GM23248 (cell line): ENCODE measurements at regions not wholly inside any gene's neighbourhood (a gene's known extent, or its start where the extent isn't known, plus 50 kb on each side); places are given as distances from the start of the nearest gene placed in this dataset.

Experiments
- DNase-seq: peaks from one replicate; pipeline ENCODE4 v3.0.0-alpha.2; 2015
- H2AFZ ChIP-seq: fragments of 200-600 bp; sonication (generic); 2 replicates; pipeline ENCODE4 v1.6.1; 2016; ENCODE audit warnings: antibody characterized with exemption
- H3F3A ChIP-seq: fragments of 200-600 bp; sonication (generic); 2 replicates; pipeline ENCODE4 v1.6.1; 2016; ENCODE audit warnings: mild to moderate bottlenecking, antibody characterized with exemption, mixed run types; ENCODE audit not compliant: insufficient read depth
- H3K27ac ChIP-seq: fragments of 200-600 bp; sonication (generic); 2 replicates; pipeline ENCODE4 v1.5.1; 2016; ENCODE audit warnings: mild to moderate bottlenecking
- H3K27me3 ChIP-seq: fragments of 200-600 bp; sonication (generic); replicated peaks from 2 replicates; pipeline ENCODE4 v1.6.1; 2016; ENCODE audit warnings: mild to moderate bottlenecking; ENCODE audit not compliant: insufficient read depth
- H3K36me3 ChIP-seq: fragments of 200-600 bp; sonication (generic); 2 replicates; pipeline ENCODE4 v1.6.1; 2016; ENCODE audit warnings: low read depth, mild to moderate bottlenecking
- H3K4me1 ChIP-seq: fragments of 200-600 bp; sonication (generic); 2 replicates; pipeline ENCODE4 v1.6.1; 2016; ENCODE audit warnings: mild to moderate bottlenecking; ENCODE audit not compliant: insufficient read depth
- H3K4me2 ChIP-seq: fragments of 200-600 bp; sonication (generic); one replicate; pipeline ENCODE4 v1.6.1; 2016; ENCODE audit warnings: mild to moderate bottlenecking; ENCODE audit not compliant: unreplicated experiment
- H3K4me3 ChIP-seq: fragments of 200-600 bp; sonication (generic); 2 replicates; pipeline ENCODE4 v1.5.1; 2016; ENCODE audit warnings: mild to moderate bottlenecking
- H3K79me2 ChIP-seq: fragments of 200-600 bp; sonication (generic); 2 replicates; pipeline ENCODE4 v1.6.1; 2016; ENCODE audit warnings: mild to moderate bottlenecking; ENCODE audit not compliant: insufficient read depth
- H3K9ac ChIP-seq: fragments of 200-600 bp; sonication (generic); 2 replicates; pipeline ENCODE4 v1.6.1; 2016; ENCODE audit warnings: mild to moderate bottlenecking
- H3K9me2 ChIP-seq: fragments of 200-600 bp; sonication (generic); 2 replicates; pipeline ENCODE4 v1.6.1; 2016; ENCODE audit warnings: mixed run types, mild to moderate bottlenecking, moderate library complexity; ENCODE audit not compliant: insufficient read depth
- H3K9me3 ChIP-seq: fragments of 200-600 bp; sonication (generic); one replicate; pipeline ENCODE4 v1.6.1; 2017; ENCODE audit warnings: low read depth
- H4K20me1 ChIP-seq: fragments of 200-600 bp; sonication (generic); 2 replicates; pipeline ENCODE4 v1.6.0; 2016; ENCODE audit not compliant: insufficient read depth
- EZH2 ChIP-seq: fragments of 200-600 bp; sonication (generic); IDR thresholded peaks from 2 replicates; pipeline ENCODE4 v1.6.1; 2018; ENCODE audit warnings: antibody characterized with exemption, mild to moderate bottlenecking; ENCODE audit not compliant: insufficient read depth, poor library complexity, severe bottlenecking
- EZH2phosphoT487 ChIP-seq: fragments of 200-600 bp; sonication (generic); IDR thresholded peaks from 2 replicates; pipeline ENCODE4 v1.6.1; 2018; ENCODE audit warnings: antibody characterized with exemption, moderate library complexity, mild to moderate bottlenecking, low read depth; ENCODE audit not compliant: insufficient read depth
- WGBS, 2 experiments: methylation state at CpG; one replicate each; pipeline ENCODE4 v1.1.6; 2015 to 2017; ENCODE audit warnings: low lambda C conversion rate in 2 of 2, low coverage in 1 of 2; ENCODE audit errors: missing lambda C conversion rate in 2 of 2; 5-methylcytosine and 5-hydroxymethylcytosine counted together
- in situ Hi-C: fragments of 300-500 bp; cut with MboI; formaldehyde crosslinking; loops from 2 replicates; pipeline ENCODE4 v1.15.0; 2020

DNA sequence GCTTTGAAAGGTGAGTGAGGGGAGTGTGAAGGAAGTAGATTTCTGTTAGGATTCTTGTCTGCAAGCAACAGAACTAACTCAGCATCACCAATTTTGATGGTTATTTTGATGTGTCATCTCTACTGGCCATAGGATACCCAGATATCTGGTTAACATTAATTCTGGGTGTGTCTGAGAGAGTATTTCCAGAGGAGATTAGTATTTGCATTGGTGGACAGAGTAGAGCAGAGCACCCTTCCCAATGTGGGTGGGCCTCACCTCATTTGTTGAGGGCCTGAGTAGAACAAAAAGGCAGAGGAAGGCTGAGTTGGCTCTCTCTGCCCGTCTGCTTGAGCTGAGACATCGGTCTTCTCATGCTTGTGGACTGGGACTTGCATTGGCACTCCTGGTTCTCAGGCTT lies 121.8 kb upstream of the POU3F1 start:
- Histone ChIP-seq H3K27me3 (0 out of 2 replicates have a peak, but pooled peaks cover 4% of the 10 kb centered on the region), H3K9me2 (no peaks in the 10 kb centered on the region), H2AFZ (no peak overlapping the region), H3K36me3 (no peaks in the 10 kb centered on the region), H4K20me1 (no peaks in the 10 kb centered on the region), H3K9me3 (no peaks in the 10 kb centered on the region), H3K4me2 (no peak overlapping the region), H3K9ac (no peak overlapping the region), H3F3A (no peaks in the 10 kb centered on the region), H3K79me2 (no peaks in the 10 kb centered on the region), H3K4me3 (no peak overlapping the region), H3K4me1 (no peaks in the 10 kb centered on the region), H3K27ac (no peak overlapping the region)
- WGBS, 2 experiments, result 26 to 35% methylated on average over 2 of the region's 2 CpGs
- TF ChIP-seq EZH2phosphoT487 (no peak), EZH2 (no peak)
- DNase-seq, result no peak
- in situ Hi-C loops, result no loop called here

DNA sequence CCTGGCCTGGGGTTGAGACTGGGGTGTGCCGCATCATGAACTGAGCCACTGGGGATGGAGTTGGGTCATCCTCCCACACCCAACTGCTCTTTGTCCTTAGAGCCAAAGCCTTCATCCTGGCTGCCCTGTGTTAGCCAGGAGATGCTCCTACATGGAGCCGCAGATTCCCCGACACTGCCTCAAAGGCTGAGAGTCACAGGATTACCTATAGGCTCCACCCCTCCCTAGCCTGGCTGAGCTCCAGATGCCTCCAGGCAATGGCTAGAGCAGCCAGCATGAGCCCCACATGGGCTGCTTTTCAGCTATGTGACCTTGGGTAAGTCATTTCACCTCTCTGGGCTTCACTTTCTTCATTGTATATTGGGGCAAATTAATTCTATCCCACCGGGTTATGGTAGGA lies 119.9 kb upstream of the POU3F1 start:
- H4K20me1 ChIP-seq, result no peaks in the 10 kb centered on the region
- no peaks in the 10 kb centered on the region for H3K9me3 ChIP-seq
- no peak overlapping the region for H3K9ac ChIP-seq
- H3K9me2 ChIP-seq, result no peaks in the 10 kb centered on the region
- in situ Hi-C loops, result no loop called here
- no peaks in the 10 kb centered on the region for H3F3A ChIP-seq
- H3K4me3 ChIP-seq, result no peak overlapping the region
- no peaks in the 10 kb centered on the region for H3K79me2 ChIP-seq
- no peak for DNase-seq
- H3K4me2 ChIP-seq, result no peak overlapping the region
- TF ChIP-seq EZH2phosphoT487 (no peak), EZH2 (no peak)
- WGBS, 2 experiments, result 29 to 45% methylated on average over 4 of the region's 4 CpGs
- no peak overlapping the region for H2AFZ ChIP-seq
- H3K36me3 ChIP-seq, result no peaks in the 10 kb centered on the region
- no peaks in the 10 kb centered on the region for H3K4me1 ChIP-seq
- 0 out of 2 replicates have a peak, but pooled peaks cover 4% of the 10 kb centered on the region for H3K27me3 ChIP-seq
- no peak overlapping the region for H3K27ac ChIP-seq

DNA sequence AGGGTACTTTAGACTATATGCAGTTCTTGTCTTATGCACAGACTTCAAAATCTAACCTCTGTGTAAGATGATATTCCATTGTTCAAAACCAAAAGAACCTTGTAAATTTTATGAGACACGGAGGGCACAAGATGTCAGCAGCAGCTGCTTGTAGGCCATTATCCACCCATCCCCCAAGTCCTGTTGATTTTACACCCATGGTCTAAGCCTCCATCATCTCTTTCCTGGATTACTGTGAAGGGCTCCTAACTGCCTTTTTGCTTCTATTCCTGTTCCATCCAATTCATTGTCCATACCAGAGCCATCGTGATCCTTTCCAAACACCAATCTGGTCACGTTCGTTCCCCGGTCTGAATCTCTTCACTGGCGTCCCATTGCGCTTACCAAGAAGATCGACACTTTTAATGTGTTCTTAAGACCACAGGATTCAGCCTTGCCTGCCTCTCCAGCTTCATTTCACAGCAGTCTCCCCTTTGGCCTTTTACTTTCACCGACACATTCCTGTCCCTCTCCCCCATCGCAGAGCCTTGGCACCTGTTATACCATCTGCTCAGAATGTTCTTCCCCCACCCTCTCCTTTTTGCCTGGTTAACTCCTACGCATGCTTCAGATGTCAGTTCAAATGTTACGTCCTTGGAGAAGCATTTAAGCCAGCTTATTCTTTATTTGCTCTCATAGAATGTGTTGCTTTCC lies 107.3 kb upstream of the POU3F1 start:
- WGBS, 2 experiments, result 33 to 41% methylated on average over 12 of the region's 12 CpGs
- H3F3A ChIP-seq, result no peaks in the 10 kb centered on the region
- H2AFZ ChIP-seq, result no peak overlapping the region
- DNase-seq, result no peak
- H3K9me2 ChIP-seq, result no peaks in the 10 kb centered on the region
- no peaks in the 10 kb centered on the region for H3K4me1 ChIP-seq
- H3K9ac ChIP-seq, result no peak overlapping the region
- H3K27ac ChIP-seq, result no peak overlapping the region
- H3K36me3 ChIP-seq, result no peaks in the 10 kb centered on the region
- no peaks in the 10 kb centered on the region for H3K9me3 ChIP-seq
- no peak overlapping the region for H3K4me3 ChIP-seq
- H3K4me2 ChIP-seq, result no peak overlapping the region
- TF ChIP-seq EZH2 (no peak), EZH2phosphoT487 (no peak)
- in situ Hi-C loops, result no loop called here
- H3K27me3 ChIP-seq, result no peaks in the 10 kb centered on the region; the same call in 1 of the 2 replicates
- no peaks in the 10 kb centered on the region for H4K20me1 ChIP-seq
- no peaks in the 10 kb centered on the region for H3K79me2 ChIP-seq

- Histone ChIP-seq H3K4me1 (no peaks in the 10 kb centered on the region), H3K9ac (no peak overlapping the region), H3K79me2 (no peaks in the 10 kb centered on the region), H3K4me2 (no peak overlapping the region), H3K27ac (no peak overlapping the region), H3K9me3 (no peaks in the 10 kb centered on the region), H3K9me2 (no peaks in the 10 kb centered on the region), H3K4me3 (no peak overlapping the region), H4K20me1 (no peaks in the 10 kb centered on the region), H3F3A (no peaks in the 10 kb centered on the region), H3K36me3 (no peaks in the 10 kb centered on the region), H3K27me3 (no peaks in the 10 kb centered on the region; the same call in 1 of the 2 replicates), H2AFZ (no peak overlapping the region)
- in situ Hi-C loops, result no loop called here
- no peak for DNase-seq
- TF ChIP-seq EZH2phosphoT487 (no peak), EZH2 (no peak)
- 17 to 18% methylated on average over 6 of the region's 6 CpGs for WGBS, 2 experiments
These were observed 106.6 kb upstream of the POU3F1 start for GRCh38 chr1:38153066-38153777.
